ENCODE measurements at regions not wholly inside any gene's neighbourhood (a gene's known extent, or its start where the extent isn't known, plus 50 kb on each side); places are given as distances from the start of the nearest gene placed in this dataset.

GRCh38 chr6:84371681-84372080 is 144.2 kb upstream of the CEP162 start:
- H3K4me3 ChIP-seq (ENCODE audit: low read depth, low read length) = no peak overlapping the region
- TF ChIP-seq CTCF (conservative IDR thresholded peaks at IDR 0.05; ENCODE audit: low read depth, low read length) = no peak
- DNase-seq (ENCODE audit: low read depth) = no peak

GRCh38 chr6:84362193-84362821 is 134.9 kb upstream of the CEP162 start:
- DNase-seq (ENCODE audit: low read depth) = no peak

GRCh38 chr6:84361372-84362192 is 134.1 kb upstream of the CEP162 start:
- no peak overlapping the region for H3K4me3 ChIP-seq (ENCODE audit: low read depth, low read length)
- no peak for DNase-seq (ENCODE audit: low read depth)
- TF ChIP-seq CTCF (conservative IDR thresholded peaks at IDR 0.05; ENCODE audit: low read depth, low read length) = no peak

More at GRCh38 chr6:84362193-84362821, 134.9 kb upstream of the CEP162 start:
- TF ChIP-seq CTCF (conservative IDR thresholded peaks at IDR 0.05; ENCODE audit: low read depth, low read length) = no peak
- H3K4me3 ChIP-seq (ENCODE audit: low read depth, low read length) = no peak overlapping the region

- no peak for TF ChIP-seq CTCF (conservative IDR thresholded peaks at IDR 0.05; ENCODE audit: low read depth, low read length)
These were observed 132.6 kb upstream of the CEP162 start for GRCh38 chr6:84360039-84360438.

GRCh38 chr6:84358581-84358980 is 131.1 kb upstream of the CEP162 start:
- H3K4me3 ChIP-seq (ENCODE audit: low read depth, low read length) = no peak overlapping the region
- TF ChIP-seq CTCF (conservative IDR thresholded peaks at IDR 0.05; ENCODE audit: low read depth, low read length) = no peak
- DNase-seq (ENCODE audit: low read depth) = no peak

More at GRCh38 chr6:84360039-84360438, 132.6 kb upstream of the CEP162 start:
- no peak overlapping the region for H3K4me3 ChIP-seq (ENCODE audit: low read depth, low read length)
- DNase-seq (ENCODE audit: low read depth) = no peak

GRCh38 chr6:84357631-84358030 is 130.2 kb upstream of the CEP162 start:
- TF ChIP-seq CTCF (conservative IDR thresholded peaks at IDR 0.05; ENCODE audit: low read depth, low read length) = no peak

More at GRCh38 chr6:84357631-84358030, 130.2 kb upstream of the CEP162 start:
- no peak for DNase-seq (ENCODE audit: low read depth)
- H3K4me3 ChIP-seq (ENCODE audit: low read depth, low read length) = no peak overlapping the region
